Hepatocyte (in vitro differentiated cells): ENCODE measurements at regions not wholly inside any gene's neighbourhood (a gene's known extent, or its start where the extent isn't known, plus 50 kb on each side); places are given as distances from the start of the nearest gene placed in this dataset.

Experiments
- DNase-seq: peaks from one replicate; pipeline ENCODE4 v3.0.0-alpha.2; 2016; ENCODE audit warnings: low spot score
- H2AFZ ChIP-seq: fragments of 200-600 bp; sonication (generic); 2 replicates; pipeline ENCODE4 v1.6.0; 2016; ENCODE audit warnings: antibody characterized with exemption, mild to moderate bottlenecking
- H3K27ac ChIP-seq: fragments of 200-600 bp; sonication (generic); 2 replicates; pipeline ENCODE4 v1.5.1; 2016; ENCODE audit warnings: mild to moderate bottlenecking
- H3K27me3 ChIP-seq: fragments of 200-600 bp; sonication (generic); 2 replicates; pipeline ENCODE4 v1.6.1; 2016
- H3K36me3 ChIP-seq: fragments of 200-600 bp; sonication (generic); replicated peaks from 2 replicates; pipeline ENCODE4 v1.5.1; 2016; ENCODE audit warnings: low read depth; ENCODE audit not compliant: insufficient read depth
- H3K4me1 ChIP-seq: fragments of 200-600 bp; sonication (generic); 2 replicates; pipeline ENCODE4 v1.5.1; 2016; ENCODE audit warnings: mild to moderate bottlenecking, moderate library complexity; ENCODE audit not compliant: insufficient read depth
- H3K4me2 ChIP-seq: fragments of 200-600 bp; sonication (generic); 2 replicates; pipeline ENCODE4 v1.6.0; 2016
- H3K4me3 ChIP-seq: fragments of 200-600 bp; sonication (generic); 2 replicates; pipeline ENCODE4 v1.5.1; 2016; ENCODE audit warnings: mild to moderate bottlenecking
- H3K79me2 ChIP-seq: fragments of 200-600 bp; sonication (generic); 2 replicates; pipeline ENCODE4 v1.6.0; 2017; ENCODE audit warnings: mild to moderate bottlenecking
- H3K9me2 ChIP-seq: fragments of 200-600 bp; sonication (generic); replicated peaks from 2 replicates; pipeline ENCODE4 v1.6.0; 2017; ENCODE audit warnings: mild to moderate bottlenecking; ENCODE audit not compliant: insufficient read depth
- H3K9me3 ChIP-seq: fragments of 200-600 bp; sonication (generic); 2 replicates; pipeline ENCODE4 v1.5.1; 2016; ENCODE audit warnings: low read depth, mild to moderate bottlenecking
- H4K20me1 ChIP-seq: fragments of 200-600 bp; sonication (generic); 2 replicates; pipeline ENCODE4 v1.6.0; 2016; ENCODE audit warnings: mild to moderate bottlenecking; ENCODE audit not compliant: insufficient read depth, poor library complexity, severe bottlenecking
- EZH2 ChIP-seq: fragments of 200-600 bp; sonication (generic); IDR thresholded peaks from 2 replicates; pipeline ENCODE4 v1.6.1; 2016; ENCODE audit warnings: antibody characterized with exemption, mild to moderate bottlenecking, borderline replicate concordance
- EZH2phosphoT487 ChIP-seq: fragments of 200-600 bp; sonication (generic); IDR thresholded peaks from one replicate; pipeline ENCODE4 v1.6.1; 2018; ENCODE audit warnings: antibody characterized with exemption, mild to moderate bottlenecking, low read depth, moderate library complexity; ENCODE audit not compliant: unreplicated experiment, severe bottlenecking
- WGBS: methylation state at CpG from one replicate; pipeline ENCODE4 v1.1.6; 2016; ENCODE audit warnings: low lambda C conversion rate; ENCODE audit errors: missing lambda C conversion rate; 5-methylcytosine and 5-hydroxymethylcytosine counted together
- TF ChIP-seq, protein P1 (sequence below): fragments of 200-600 bp; sonication (generic); IDR thresholded peaks from 2 replicates; pipeline ENCODE4 v1.5.1; 2016; ENCODE audit warnings: antibody characterized with exemption, mild to moderate bottlenecking; ENCODE audit not compliant: poor library complexity

DNA sequence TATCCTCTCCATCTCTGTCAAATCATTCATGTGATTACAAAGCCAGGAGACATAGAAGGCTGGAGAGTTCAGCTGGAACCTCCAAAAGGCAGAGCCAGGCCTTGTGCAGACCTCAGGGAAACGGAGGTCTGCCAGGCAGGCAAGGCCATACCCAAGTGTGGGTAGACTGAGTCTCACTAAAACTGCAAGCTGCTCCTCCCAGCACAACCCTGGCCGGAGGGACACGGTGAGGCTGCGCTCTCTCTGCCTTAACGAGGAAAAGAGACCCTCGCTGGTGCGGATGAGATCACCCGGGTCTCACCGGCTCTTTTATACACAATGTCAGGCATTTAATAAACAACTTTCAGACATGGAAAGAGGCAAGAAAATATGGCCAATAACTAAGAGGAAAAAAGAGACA lies 66.1 kb upstream of the INPP5A start:
- TF ChIP-seq EZH2phosphoT487 (no peak), EZH2 (no peak)
- TF ChIP-seq, protein P1, sequence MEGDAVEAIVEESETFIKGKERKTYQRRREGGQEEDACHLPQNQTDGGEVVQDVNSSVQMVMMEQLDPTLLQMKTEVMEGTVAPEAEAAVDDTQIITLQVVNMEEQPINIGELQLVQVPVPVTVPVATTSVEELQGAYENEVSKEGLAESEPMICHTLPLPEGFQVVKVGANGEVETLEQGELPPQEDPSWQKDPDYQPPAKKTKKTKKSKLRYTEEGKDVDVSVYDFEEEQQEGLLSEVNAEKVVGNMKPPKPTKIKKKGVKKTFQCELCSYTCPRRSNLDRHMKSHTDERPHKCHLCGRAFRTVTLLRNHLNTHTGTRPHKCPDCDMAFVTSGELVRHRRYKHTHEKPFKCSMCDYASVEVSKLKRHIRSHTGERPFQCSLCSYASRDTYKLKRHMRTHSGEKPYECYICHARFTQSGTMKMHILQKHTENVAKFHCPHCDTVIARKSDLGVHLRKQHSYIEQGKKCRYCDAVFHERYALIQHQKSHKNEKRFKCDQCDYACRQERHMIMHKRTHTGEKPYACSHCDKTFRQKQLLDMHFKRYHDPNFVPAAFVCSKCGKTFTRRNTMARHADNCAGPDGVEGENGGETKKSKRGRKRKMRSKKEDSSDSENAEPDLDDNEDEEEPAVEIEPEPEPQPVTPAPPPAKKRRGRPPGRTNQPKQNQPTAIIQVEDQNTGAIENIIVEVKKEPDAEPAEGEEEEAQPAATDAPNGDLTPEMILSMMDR = no peak
- H3K27me3 ChIP-seq = no peaks in the 10 kb centered on the region
- no peak overlapping the region for H3K4me2 ChIP-seq
- no peaks in the 10 kb centered on the region for H4K20me1 ChIP-seq
- H3K4me1 ChIP-seq = peaks cover 5% of the 10 kb centered on the region
- WGBS = 97% methylated on average over 9 of the region's 9 CpGs
- no peak overlapping the region for H2AFZ ChIP-seq
- DNase-seq = no peak
- H3K9me2 ChIP-seq = no peaks in the 10 kb centered on the region
- no peaks in the 10 kb centered on the region for H3K79me2 ChIP-seq
- no peaks in the 10 kb centered on the region for H3K9me3 ChIP-seq
- H3K36me3 ChIP-seq = no peaks in the 10 kb centered on the region
- no peak overlapping the region for H3K27ac ChIP-seq
- no peak overlapping the region for H3K4me3 ChIP-seq

DNA sequence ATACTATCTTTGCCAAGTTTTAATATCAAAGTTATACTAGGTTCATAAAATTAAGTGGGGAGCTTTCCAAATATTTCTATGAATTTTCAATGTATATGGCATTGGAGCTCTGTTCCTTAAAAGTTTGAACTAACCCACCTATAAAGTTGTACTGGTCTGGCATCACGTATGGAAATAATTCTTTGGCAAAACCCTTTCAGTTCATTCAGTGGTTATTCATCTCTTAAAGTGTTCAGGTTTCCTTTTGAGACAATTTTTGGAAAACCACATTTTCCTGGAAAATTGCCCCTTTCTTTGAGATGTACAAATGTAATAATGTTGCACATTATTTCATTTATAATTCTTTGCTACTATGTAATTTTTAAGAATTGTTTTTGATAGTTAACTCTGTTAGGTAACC lies 62.5 kb upstream of the INPP5A start:
- no peak overlapping the region for H3K4me3 ChIP-seq
- no peaks in the 10 kb centered on the region for H3K4me1 ChIP-seq
- no peak overlapping the region for H3K27ac ChIP-seq
- no peak for DNase-seq
- no peaks in the 10 kb centered on the region for H3K9me3 ChIP-seq
- WGBS = 57% methylated on average over 1 of the region's 1 CpG
- no peak overlapping the region for H3K4me2 ChIP-seq
- H4K20me1 ChIP-seq = no peaks in the 10 kb centered on the region
- H3K79me2 ChIP-seq = no peaks in the 10 kb centered on the region
- no peaks in the 10 kb centered on the region for H3K27me3 ChIP-seq
- H3K36me3 ChIP-seq = no peaks in the 10 kb centered on the region
- TF ChIP-seq EZH2 (no peak), EZH2phosphoT487 (no peak)
- TF ChIP-seq, protein P1 = no peak
- H3K9me2 ChIP-seq = no peaks in the 10 kb centered on the region
- no peak overlapping the region for H2AFZ ChIP-seq

DNA sequence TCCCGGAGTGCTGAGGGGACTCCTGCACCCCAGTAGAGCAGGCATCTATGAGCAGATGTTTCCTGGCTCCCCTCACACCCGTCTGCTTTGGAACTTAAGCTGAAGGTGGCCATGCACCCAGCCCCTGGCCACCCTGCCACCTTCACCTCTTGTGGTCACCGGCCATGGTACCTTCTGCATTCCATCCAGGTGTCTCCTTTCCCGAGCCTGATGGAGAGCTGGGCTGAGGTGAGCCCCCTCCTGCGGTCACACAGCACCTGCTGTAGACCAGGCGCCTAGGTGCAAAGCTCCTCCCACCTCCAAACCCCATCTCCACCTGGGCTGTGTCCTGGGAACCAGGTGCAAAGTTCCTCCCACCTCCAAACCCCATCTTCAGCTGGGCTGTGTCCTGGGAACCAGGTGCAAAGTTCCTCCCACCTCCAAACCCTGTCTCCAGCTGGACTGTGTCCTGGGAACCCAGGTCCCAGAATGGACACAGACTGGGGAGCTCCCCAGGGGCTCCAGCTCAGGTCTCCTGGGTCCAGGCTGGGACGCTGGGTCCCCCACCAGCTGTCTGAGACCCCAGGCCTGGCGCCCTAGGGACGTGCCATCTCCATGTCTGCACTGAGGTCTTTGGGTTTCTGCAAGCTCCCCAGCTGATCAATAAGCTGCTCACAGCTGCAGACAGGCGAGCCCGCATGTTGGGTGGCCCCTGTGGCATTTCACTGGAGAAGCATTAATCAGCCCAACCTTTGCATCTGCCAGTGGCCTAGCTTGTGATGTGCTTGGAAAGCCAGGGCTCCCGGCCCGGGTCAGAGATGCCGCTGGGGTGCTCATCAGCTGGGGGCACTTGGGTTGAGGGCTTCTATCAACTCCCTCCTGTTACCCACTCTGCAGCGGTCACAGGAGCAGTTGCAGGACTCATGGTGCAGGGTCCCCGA lies 61.2 kb upstream of the INPP5A start:
- no peaks in the 10 kb centered on the region for H3K27me3 ChIP-seq
- no peak overlapping the region for H3K27ac ChIP-seq
- no peaks in the 10 kb centered on the region for H3K9me3 ChIP-seq
- no peak overlapping the region for H2AFZ ChIP-seq
- 85% methylated on average over 16 of the region's 16 CpGs for WGBS
- no peaks in the 10 kb centered on the region for H3K9me2 ChIP-seq
- TF ChIP-seq, protein P1 = no peak
- TF ChIP-seq EZH2 (no peak), EZH2phosphoT487 (no peak)
- no peaks in the 10 kb centered on the region for H4K20me1 ChIP-seq
- DNase-seq = no peak
- H3K4me2 ChIP-seq = no peak overlapping the region
- no peaks in the 10 kb centered on the region for H3K79me2 ChIP-seq
- peaks cover 2% of the 10 kb centered on the region for H3K4me1 ChIP-seq
- no peaks in the 10 kb centered on the region for H3K36me3 ChIP-seq
- H3K4me3 ChIP-seq = no peak overlapping the region

DNA sequence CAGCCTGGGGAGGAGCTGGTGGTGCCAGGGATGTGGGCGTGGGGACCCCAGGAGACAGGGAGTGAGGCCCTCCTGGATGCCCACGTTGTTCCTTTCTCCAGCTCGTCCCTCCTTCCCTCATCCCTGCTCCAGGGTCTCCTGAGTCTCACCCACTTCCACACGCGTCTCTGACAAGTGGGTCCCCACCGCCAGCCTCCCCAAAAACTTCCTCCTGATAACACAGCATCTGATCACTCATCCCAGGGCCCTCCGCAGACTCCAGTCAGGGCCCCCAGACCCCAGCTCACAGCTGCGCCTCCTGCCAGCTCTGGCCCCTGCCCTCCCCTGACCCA lies 60.6 kb upstream of the INPP5A start:
- peaks cover 7% of the 10 kb centered on the region for H3K4me1 ChIP-seq
- TF ChIP-seq, protein P1 = no peak
- TF ChIP-seq EZH2phosphoT487 = no peak
- no peak overlapping the region for H3K4me3 ChIP-seq
- DNase-seq = no peak
- no peaks in the 10 kb centered on the region for H3K9me2 ChIP-seq
- no peaks in the 10 kb centered on the region for H3K36me3 ChIP-seq
- H3K79me2 ChIP-seq = no peaks in the 10 kb centered on the region
- H3K4me2 ChIP-seq = no peak overlapping the region
- no peak overlapping the region for H2AFZ ChIP-seq
- no peaks in the 10 kb centered on the region for H4K20me1 ChIP-seq
- no peaks in the 10 kb centered on the region for H3K27me3 ChIP-seq
- no peak overlapping the region for H3K27ac ChIP-seq
- WGBS = 95% methylated on average over 8 of the region's 8 CpGs
- H3K9me3 ChIP-seq = no peaks in the 10 kb centered on the region
